ENCODE measurements at regions not wholly inside any gene's neighbourhood (a gene's known extent, or its start where the extent isn't known, plus 50 kb on each side); places are given as distances from the start of the nearest gene placed in this dataset.

DNA sequence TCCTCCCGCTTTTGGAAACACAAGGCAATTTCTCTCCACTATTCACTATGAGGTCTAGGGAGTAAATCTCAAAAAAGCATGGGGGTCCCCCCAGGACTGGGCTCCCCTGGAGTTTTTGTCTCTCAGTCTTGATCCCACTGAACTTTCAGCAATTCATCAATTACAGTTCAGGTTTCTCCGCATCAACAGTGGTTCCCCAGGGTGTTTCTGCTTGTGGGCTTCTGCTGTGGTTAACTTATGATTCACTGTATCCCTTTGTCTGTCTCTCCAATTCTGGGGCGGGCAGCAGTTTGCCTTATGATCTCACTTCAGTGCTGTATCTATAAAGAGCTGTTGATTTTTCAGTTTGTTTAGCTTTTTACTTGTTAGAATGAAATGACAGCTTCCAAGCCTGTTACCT lies 142.6 kb upstream of the CDC14C start:
- no peak for TF ChIP-seq CTCF (IDR thresholded peaks at IDR 0.05)
- no peak for TF ChIP-seq EP300 (IDR thresholded peaks at IDR 0.05)
